H9 (cell line): ENCODE measurements at regions not wholly inside any gene's neighbourhood (a gene's known extent, or its start where the extent isn't known, plus 50 kb on each side); places are given as distances from the start of the nearest gene placed in this dataset.

Source experiments
- DNase-seq: peaks from one replicate; pipeline ENCODE4 v3.0.0-alpha.2; 2017
- H2AFZ ChIP-seq: one replicate; pipeline ENCODE4 v1.6.1; 2013; ENCODE audit warnings: mild to moderate bottlenecking, low read length, control low read depth, moderate library complexity
- H2AK5ac ChIP-seq: 2 replicates; pipeline ENCODE4 v1.6.1; 2013; ENCODE audit warnings: low read length, control low read depth, mixed read lengths; ENCODE audit not compliant: insufficient read length
- H2BK120ac ChIP-seq: one replicate; pipeline ENCODE4 v1.6.1; 2013; ENCODE audit warnings: low read depth, mild to moderate bottlenecking, low read length, control low read depth, inconsistent platforms; ENCODE audit not compliant: poor library complexity, severe bottlenecking
- H2BK12ac ChIP-seq: 2 replicates; pipeline ENCODE4 v1.6.1; 2013; ENCODE audit warnings: low read length, control low read depth, mixed read lengths, low read depth; ENCODE audit not compliant: insufficient read length
- H2BK15ac ChIP-seq: 2 replicates; pipeline ENCODE4 v1.6.1; 2013; ENCODE audit warnings: low read depth, low read length, control low read depth
- H2BK20ac ChIP-seq: one replicate; pipeline ENCODE4 v1.6.1; 2013; ENCODE audit warnings: low read depth, mild to moderate bottlenecking, low read length, control low read depth, inconsistent platforms; ENCODE audit not compliant: poor library complexity, severe bottlenecking
- H2BK5ac ChIP-seq: 2 replicates; pipeline ENCODE4 v1.6.1; 2013; ENCODE audit warnings: low read length, control low read depth, mixed read lengths; ENCODE audit not compliant: insufficient read length
- H3K14ac ChIP-seq: 2 replicates; pipeline ENCODE4 v1.6.1; 2013; ENCODE audit warnings: low read length, control low read depth; ENCODE audit not compliant: insufficient read depth
- H3K18ac ChIP-seq: 2 replicates; pipeline ENCODE4 v1.6.1; 2013; ENCODE audit warnings: low read depth, mild to moderate bottlenecking, mixed read lengths, low read length, control low read depth; ENCODE audit not compliant: insufficient read length
- H3K23ac ChIP-seq: 2 replicates; pipeline ENCODE4 v1.6.1; 2013; ENCODE audit warnings: low read length, control low read depth, mixed read lengths, low read depth; ENCODE audit not compliant: insufficient read length
- H3K23me2 ChIP-seq: 2 replicates; pipeline ENCODE4 v1.6.1; 2013; ENCODE audit warnings: low read depth, mild to moderate bottlenecking, mixed read lengths, low read length, control low read depth; ENCODE audit not compliant: insufficient read length, poor library complexity, severe bottlenecking
- H3K27ac ChIP-seq: 2 replicates; pipeline ENCODE4 v1.5.1; 2013; ENCODE audit warnings: low read length, control low read depth, mixed read lengths, low read depth; ENCODE audit not compliant: insufficient read length
- H3K27me3 ChIP-seq: 2 replicates; pipeline ENCODE4 v1.6.1; 2013; ENCODE audit warnings: low read length, control low read depth, inconsistent platforms; ENCODE audit not compliant: insufficient read depth
- H3K4ac ChIP-seq: 2 replicates; pipeline ENCODE4 v1.6.1; 2013; ENCODE audit warnings: low read depth, mild to moderate bottlenecking, control low read depth, inconsistent platforms, low read length, moderate library complexity
- H3K4me1 ChIP-seq: 2 replicates; pipeline ENCODE4 v1.6.1; 2013; ENCODE audit warnings: low read length, control low read depth, inconsistent platforms; ENCODE audit not compliant: insufficient read depth
- H3K4me2 ChIP-seq: 2 replicates; pipeline ENCODE4 v1.6.1; 2013; ENCODE audit warnings: low read length, control low read depth, mixed read lengths; ENCODE audit not compliant: insufficient read length, insufficient read depth
- H3K56ac ChIP-seq: 2 replicates; pipeline ENCODE4 v1.6.1; 2013; ENCODE audit warnings: low read depth, mild to moderate bottlenecking, mixed read lengths, low read length, control low read depth; ENCODE audit not compliant: insufficient read length
- H3K79me1 ChIP-seq: 2 replicates; pipeline ENCODE4 v1.6.1; 2013; ENCODE audit warnings: low read depth, mild to moderate bottlenecking, moderate library complexity, low read length, control low read depth, inconsistent platforms; ENCODE audit not compliant: insufficient read depth, poor library complexity, severe bottlenecking
- H3K79me2 ChIP-seq: 2 replicates; pipeline ENCODE4 v1.6.1; 2013; ENCODE audit warnings: low read length, control low read depth, inconsistent platforms; ENCODE audit not compliant: insufficient read depth
- H3K9ac ChIP-seq: 2 replicates; pipeline ENCODE4 v1.6.1; 2013; ENCODE audit warnings: low read length, control low read depth, mixed read lengths; ENCODE audit not compliant: insufficient read length; ENCODE audit errors: extremely low read depth
- H3K9me3 ChIP-seq: one replicate; pipeline ENCODE4 v1.6.1; 2013; ENCODE audit warnings: low read depth, low read length, inconsistent platforms; ENCODE audit not compliant: control insufficient read depth
- H3T11ph ChIP-seq: one replicate; pipeline ENCODE4 v1.6.1; 2013; ENCODE audit warnings: mild to moderate bottlenecking, low read length, control low read depth, inconsistent platforms
- H4K20me1 ChIP-seq: one replicate; pipeline ENCODE4 v1.6.1; 2013; ENCODE audit not compliant: control insufficient read depth, insufficient read length, insufficient read depth
- H4K5ac ChIP-seq: 2 replicates; pipeline ENCODE4 v1.6.1; 2013; ENCODE audit warnings: low read depth, mild to moderate bottlenecking, mixed read lengths, low read length, control low read depth; ENCODE audit not compliant: insufficient read length
- H4K8ac ChIP-seq: replicated peaks from 2 replicates; pipeline ENCODE4 v1.6.1; 2013; ENCODE audit warnings: low read length, control low read depth, mixed read lengths, low read depth; ENCODE audit not compliant: insufficient read length
- H4K91ac ChIP-seq: 2 replicates; pipeline ENCODE4 v1.6.1; 2013; ENCODE audit warnings: low read depth, mild to moderate bottlenecking, moderate library complexity, mixed read lengths, low read length, control low read depth; ENCODE audit not compliant: insufficient read length
- H3K27ac Mint-ChIP-seq, 3 experiments: 2 replicates in 2 of 3; 3 replicates in 1 of 3; pipeline ENCODE4 v1.8.0; 2020 to 2021; ENCODE audit warnings: mixed read lengths in 3 of 3, mild to moderate bottlenecking in 1 of 3, moderate library complexity in 1 of 3
- H3K27me3 Mint-ChIP-seq: 2 replicates; pipeline ENCODE4 v1.8.0; 2021; ENCODE audit warnings: low read depth, mild to moderate bottlenecking, moderate library complexity, mixed read lengths
- H3K36me3 Mint-ChIP-seq, 3 experiments: 2 replicates in 2 of 3; 3 replicates in 1 of 3; pipeline ENCODE4 v1.8.0; 2020 to 2021; ENCODE audit warnings: low read depth in 3 of 3, mixed read lengths in 3 of 3; ENCODE audit not compliant: insufficient read depth in 1 of 3
- H3K4me1 Mint-ChIP-seq, 2 experiments: 2 replicates each; pipeline ENCODE4 v1.8.0; 2020; ENCODE audit warnings: mixed read lengths in 2 of 2
- H3K4me3 Mint-ChIP-seq, 2 experiments: 2 replicates in 1 of 2; 3 replicates in 1 of 2; pipeline ENCODE4 v1.8.0; 2020 to 2021; ENCODE audit warnings: mild to moderate bottlenecking in 2 of 2, mixed read lengths in 2 of 2, moderate library complexity in 1 of 2
- H3K9me3 Mint-ChIP-seq, 2 experiments: 2 replicates in 1 of 2; 3 replicates in 1 of 2; pipeline ENCODE4 v1.8.0; 2020; ENCODE audit warnings: mild to moderate bottlenecking in 2 of 2, mixed read lengths in 2 of 2, moderate library complexity in 1 of 2
- CTCF ChIP-seq: fragments of 200-600 bp; sonication (generic); conservative IDR thresholded peaks from 3 replicates; pipeline ENCODE4 v1.8.0; 2021; ENCODE audit warnings: antibody characterized with exemption, mild to moderate bottlenecking
- whole genome bisulfite sequencing: extraction: QIAGEN DNeasy Blood & Tissue Kit; methylation state at CpG from one replicate; pipeline ENCODE4 v1.1.7; 2013; ENCODE audit warnings: missing lambda C conversion rate, low lambda C conversion rate, mixed read lengths; ENCODE audit not compliant: insufficient read length; ENCODE audit errors: extremely low coverage; 5-methylcytosine and 5-hydroxymethylcytosine counted together

- no peaks in the 10 kb centered on the region for H3K79me2 ChIP-seq
- no peak overlapping the region for H2BK5ac ChIP-seq
- H3K9me3 ChIP-seq, result no peaks in the 10 kb centered on the region
- no peak overlapping the region for H4K8ac ChIP-seq
- H4K20me1 ChIP-seq, result no peaks in the 10 kb centered on the region
- Mint-ChIP-seq H3K4me1 (peaks cover 0 to 3% of the 10 kb centered on the region in 2 experiments; a peak in 1 of 4 replicates), H3K4me3 (no peak overlapping the region), H3K27ac (no peak overlapping the region), H3K9me3 (no peaks in the 10 kb centered on the region), H3K27me3 (no peaks in the 10 kb centered on the region), H3K36me3 (no peaks in the 10 kb centered on the region)
- no peak overlapping the region for H3K27ac ChIP-seq
- no peak overlapping the region for H2BK15ac ChIP-seq
- H3K4ac ChIP-seq, result no peak overlapping the region
- no peak overlapping the region for H2AK5ac ChIP-seq
- H3K18ac ChIP-seq, result no peak overlapping the region
- no peak for TF ChIP-seq CTCF
- no CpG with 5 or more reads among the region's 2 CpGs for WGBS
- H2AFZ ChIP-seq, result no peak overlapping the region
- no peak overlapping the region for H3K56ac ChIP-seq
- H3K79me1 ChIP-seq, result no peaks in the 10 kb centered on the region
- H3K14ac ChIP-seq, result no peak overlapping the region
- H3T11ph ChIP-seq, result no peak overlapping the region
- no peak overlapping the region for H2BK120ac ChIP-seq
- H2BK20ac ChIP-seq, result no peak overlapping the region
- no peak overlapping the region for H3K9ac ChIP-seq
- no peak overlapping the region for H2BK12ac ChIP-seq
- no peaks in the 10 kb centered on the region for H3K4me1 ChIP-seq
- no peak overlapping the region for H3K23ac ChIP-seq
- no peak overlapping the region for H4K5ac ChIP-seq
- DNase-seq, result no peak
- no peak overlapping the region for H4K91ac ChIP-seq
- H3K27me3 ChIP-seq, result no peaks in the 10 kb centered on the region
- no peaks in the 10 kb centered on the region for H3K23me2 ChIP-seq
- H3K4me2 ChIP-seq, result no peak overlapping the region
Measured at GRCh38 chr1:83509301-83509781, 489.6 kb downstream of the TTLL7 start.
